ENCODE measurements at regions not wholly inside any gene's neighbourhood (a gene's known extent, or its start where the extent isn't known, plus 50 kb on each side); places are given as distances from the start of the nearest gene placed in this dataset.

DNA sequence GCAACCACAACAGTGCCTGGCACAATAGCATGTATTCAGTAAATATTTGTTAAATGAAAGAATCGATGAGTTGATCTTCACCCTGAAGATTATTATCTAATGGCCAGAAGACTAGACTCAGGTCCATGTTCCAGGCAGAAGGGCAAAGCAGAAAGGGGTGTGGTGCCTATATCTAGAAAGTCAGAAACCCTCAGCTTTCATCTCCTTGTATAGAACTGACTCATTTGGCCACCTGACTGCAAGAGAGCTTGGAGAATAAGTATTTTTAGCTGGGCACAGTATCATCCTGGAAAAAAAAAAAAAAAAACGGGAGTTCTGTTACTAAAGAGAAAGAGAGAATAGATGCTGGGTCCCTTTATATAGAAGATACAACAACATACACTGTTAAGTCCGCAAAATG, 69.7 kb upstream of the SPRED1 start:
- Histone ChIP-seq H3K9ac (ENCODE audit: low read length) (no peak overlapping the region), H2AFZ (ENCODE audit: insufficient read depth, low read depth, low read length, poor library complexity, severe bottlenecking) (no peak overlapping the region), H3K27me3 (replicated peaks in 1 of 4; ENCODE audit: control extremely low read depth in 1 of 4, control insufficient read depth in 3 of 4, insufficient read depth in 4 of 4, low read length in 3 of 4) (peaks cover 0 to 6% (median 0%) of the 10 kb centered on the region in 4 experiments), H3K4me3 (ENCODE audit: control extremely low read depth in 1 of 5, extremely low read depth in 1 of 5, insufficient read depth in 1 of 5, low read depth in 2 of 5, low read length in 4 of 5) (no peak overlapping the region), H4K20me1 (ENCODE audit: control insufficient read depth, insufficient read depth, low read length, poor library complexity, severe bottlenecking) (no peaks in the 10 kb centered on the region), H3K79me2 (ENCODE audit: control insufficient read depth, insufficient read depth, low read length) (no peaks in the 10 kb centered on the region), H3K4me1 (ENCODE audit: control insufficient read depth in 2 of 2, insufficient read depth in 2 of 2, low read length in 2 of 2) (no peaks in the 10 kb centered on the region), H3K4me2 (replicated peaks; ENCODE audit: low read depth, low read length, poor library complexity, severe bottlenecking) (no peak overlapping the region), H3K9me3 (ENCODE audit: control extremely low read depth in 1 of 3, control insufficient read depth in 2 of 3, insufficient read depth in 1 of 3, low read length in 2 of 3) (no peaks in the 10 kb centered on the region), H3K27ac (ENCODE audit: low read length in 2 of 2) (no peak overlapping the region), H3K36me3 (replicated peaks in 1 of 2; ENCODE audit: control extremely low read depth in 1 of 2, control insufficient read depth in 1 of 2, extremely low read depth in 1 of 2, insufficient read depth in 2 of 2, low read length in 1 of 2) (no peaks in the 10 kb centered on the region)
- Mint-ChIP-seq H3K9me3 (ENCODE audit: insufficient read depth) (no peaks in the 10 kb centered on the region), H3K27ac (no peak overlapping the region), H3K4me3 (no peak overlapping the region), H3K27me3 (peaks cover 27% of the 10 kb centered on the region), H3K4me1 (no peaks in the 10 kb centered on the region)
- DNase-seq: no peak
- no peak for ATAC-seq (ENCODE audit: low read depth)
- WGBS (ENCODE audit: insufficient coverage): no CpG with 5 or more reads among the region's 3 CpGs
- POLR2A ChIA-PET: no interaction called here
- CTCF ChIA-PET: no interaction called here
- intact Hi-C loops (cut with micrococcal nuclease): no loop called here
- TF ChIP-seq EZH2 (IDR thresholded peaks at IDR 0.05; ENCODE audit: borderline replicate concordance, insufficient read depth, low read depth, low read length, poor library complexity, severe bottlenecking): no peak
- TF ChIP-seq CTCF (IDR thresholded peaks at IDR 0.05): no peak

GRCh38 chr15:38186507-38186906, 66.1 kb upstream of the SPRED1 start:
- 88% methylated on average over 3 of the region's 3 CpGs for WGBS (ENCODE audit: insufficient coverage)

More at GRCh38 chr15:38186507-38186906, 66.1 kb upstream of the SPRED1 start:
- ChIA-PET CTCF (no interaction called here), POLR2A (no interaction called here)
- H3K4me1 ChIP-seq (ENCODE audit: control insufficient read depth in 2 of 2, insufficient read depth in 2 of 2, low read length in 2 of 2): no peaks in the 10 kb centered on the region
- no peak overlapping the region for H2AFZ ChIP-seq (ENCODE audit: insufficient read depth, low read depth, low read length, poor library complexity, severe bottlenecking)
- intact Hi-C loops (cut with micrococcal nuclease): no loop called here
- TF ChIP-seq EZH2 (IDR thresholded peaks at IDR 0.05; ENCODE audit: borderline replicate concordance, insufficient read depth, low read depth, low read length, poor library complexity, severe bottlenecking) (no peak), CTCF (IDR thresholded peaks at IDR 0.05) (no peak)
- no peaks in the 10 kb centered on the region for H4K20me1 ChIP-seq (ENCODE audit: control insufficient read depth, insufficient read depth, low read length, poor library complexity, severe bottlenecking)
- Mint-ChIP-seq H3K4me1 (no peaks in the 10 kb centered on the region), H3K4me3 (no peak overlapping the region), H3K27ac (no peak overlapping the region), H3K9me3 (ENCODE audit: insufficient read depth) (no peaks in the 10 kb centered on the region), H3K27me3 (peaks cover 36% of the 10 kb centered on the region)
- no peak for ATAC-seq (ENCODE audit: low read depth)
- H3K79me2 ChIP-seq (ENCODE audit: control insufficient read depth, insufficient read depth, low read length): no peaks in the 10 kb centered on the region
- no peak overlapping the region for H3K9ac ChIP-seq (ENCODE audit: low read length)
- no peaks in the 10 kb centered on the region for H3K36me3 ChIP-seq (replicated peaks in 1 of 2; ENCODE audit: control extremely low read depth in 1 of 2, control insufficient read depth in 1 of 2, extremely low read depth in 1 of 2, insufficient read depth in 2 of 2, low read length in 1 of 2)
- no peaks in the 10 kb centered on the region for H3K9me3 ChIP-seq (ENCODE audit: control extremely low read depth in 1 of 3, control insufficient read depth in 2 of 3, insufficient read depth in 1 of 3, low read length in 2 of 3)
- H3K27me3 ChIP-seq (replicated peaks in 1 of 4; ENCODE audit: control extremely low read depth in 1 of 4, control insufficient read depth in 3 of 4, insufficient read depth in 4 of 4, low read length in 3 of 4): peaks cover 0 to 6% (median 1%) of the 10 kb centered on the region in 4 experiments
- H3K4me2 ChIP-seq (replicated peaks; ENCODE audit: low read depth, low read length, poor library complexity, severe bottlenecking): no peak overlapping the region
- no peak overlapping the region for H3K27ac ChIP-seq (ENCODE audit: low read length in 2 of 2)
- DNase-seq: no peak
- H3K4me3 ChIP-seq (ENCODE audit: control extremely low read depth in 1 of 5, extremely low read depth in 1 of 5, insufficient read depth in 1 of 5, low read depth in 2 of 5, low read length in 4 of 5): no peak overlapping the region
